GM12801 (cell line): ENCODE measurements at regions not wholly inside any gene's neighbourhood (a gene's known extent, or its start where the extent isn't known, plus 50 kb on each side); places are given as distances from the start of the nearest gene placed in this dataset.

Source experiments
- TF ChIP-seq, protein P1 (sequence below): IDR thresholded peaks from one replicate; pipeline ENCODE4 v1.5.1; 2011; ENCODE audit warnings: control low read depth; ENCODE audit not compliant: insufficient read length; ENCODE audit errors: extremely low read depth

DNA sequence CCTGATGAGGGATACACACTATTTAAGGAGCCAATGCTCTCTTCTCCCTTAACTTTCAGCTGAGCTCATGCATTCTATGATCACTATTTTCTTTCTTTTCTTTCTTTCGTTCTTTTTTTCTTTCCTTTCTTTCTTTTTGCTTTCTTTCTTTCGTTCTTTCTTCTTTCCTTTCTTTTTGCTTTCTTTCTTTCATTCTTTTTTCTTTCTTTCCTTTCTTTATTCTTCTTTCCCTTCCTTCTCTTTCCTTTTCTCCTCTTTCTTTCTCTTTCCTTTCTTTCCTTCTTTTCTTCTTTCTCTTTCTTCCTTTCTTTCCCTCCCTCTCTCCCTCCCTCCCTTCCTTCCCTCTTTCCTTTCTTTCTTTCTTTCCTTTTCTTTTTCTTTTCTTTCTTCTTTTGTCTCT lies 761.2 kb downstream of the SEMA5A start:
- TF ChIP-seq, protein P1, sequence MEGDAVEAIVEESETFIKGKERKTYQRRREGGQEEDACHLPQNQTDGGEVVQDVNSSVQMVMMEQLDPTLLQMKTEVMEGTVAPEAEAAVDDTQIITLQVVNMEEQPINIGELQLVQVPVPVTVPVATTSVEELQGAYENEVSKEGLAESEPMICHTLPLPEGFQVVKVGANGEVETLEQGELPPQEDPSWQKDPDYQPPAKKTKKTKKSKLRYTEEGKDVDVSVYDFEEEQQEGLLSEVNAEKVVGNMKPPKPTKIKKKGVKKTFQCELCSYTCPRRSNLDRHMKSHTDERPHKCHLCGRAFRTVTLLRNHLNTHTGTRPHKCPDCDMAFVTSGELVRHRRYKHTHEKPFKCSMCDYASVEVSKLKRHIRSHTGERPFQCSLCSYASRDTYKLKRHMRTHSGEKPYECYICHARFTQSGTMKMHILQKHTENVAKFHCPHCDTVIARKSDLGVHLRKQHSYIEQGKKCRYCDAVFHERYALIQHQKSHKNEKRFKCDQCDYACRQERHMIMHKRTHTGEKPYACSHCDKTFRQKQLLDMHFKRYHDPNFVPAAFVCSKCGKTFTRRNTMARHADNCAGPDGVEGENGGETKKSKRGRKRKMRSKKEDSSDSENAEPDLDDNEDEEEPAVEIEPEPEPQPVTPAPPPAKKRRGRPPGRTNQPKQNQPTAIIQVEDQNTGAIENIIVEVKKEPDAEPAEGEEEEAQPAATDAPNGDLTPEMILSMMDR = no peak

DNA sequence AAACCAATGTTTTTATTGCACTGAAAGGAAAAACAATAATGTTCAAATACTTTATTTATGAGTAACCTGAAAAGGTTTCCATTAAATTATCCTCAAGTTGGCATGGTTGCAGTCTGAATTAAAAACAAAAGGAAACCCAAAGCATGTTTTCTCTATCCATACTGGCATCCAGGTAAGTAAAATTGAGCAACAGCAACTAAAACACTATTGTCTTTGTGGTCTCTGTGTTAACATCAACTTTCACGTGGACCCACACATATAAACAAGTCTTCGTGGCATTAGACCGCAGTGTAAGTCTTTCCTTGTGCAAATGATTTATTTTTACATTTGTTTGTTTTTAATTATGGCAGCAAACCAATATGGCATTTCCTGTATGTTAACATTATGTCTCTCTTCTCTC lies 757.6 kb downstream of the SEMA5A start:
- TF ChIP-seq, protein P1 = no peak

DNA sequence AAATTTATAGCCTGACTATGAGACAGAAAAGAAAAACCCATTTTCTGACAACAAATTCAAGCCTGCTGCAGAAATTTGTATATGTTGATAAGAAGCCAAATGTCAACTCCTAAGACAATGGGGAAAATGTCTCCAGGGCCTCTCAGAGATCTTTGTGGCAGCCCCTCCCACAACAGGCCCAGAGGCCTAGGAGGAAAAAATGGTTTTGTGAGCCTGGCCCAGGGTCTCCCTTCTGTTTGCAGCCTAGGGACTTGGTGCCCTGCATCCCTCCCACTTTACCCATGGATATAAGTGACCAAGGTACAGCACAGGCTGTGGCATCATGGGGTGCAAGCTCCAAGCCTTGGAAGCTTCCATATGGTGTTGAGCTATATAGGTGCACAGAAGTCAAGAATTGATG lies 740.2 kb downstream of the SEMA5A start:
- TF ChIP-seq, protein P1 = no peak

DNA sequence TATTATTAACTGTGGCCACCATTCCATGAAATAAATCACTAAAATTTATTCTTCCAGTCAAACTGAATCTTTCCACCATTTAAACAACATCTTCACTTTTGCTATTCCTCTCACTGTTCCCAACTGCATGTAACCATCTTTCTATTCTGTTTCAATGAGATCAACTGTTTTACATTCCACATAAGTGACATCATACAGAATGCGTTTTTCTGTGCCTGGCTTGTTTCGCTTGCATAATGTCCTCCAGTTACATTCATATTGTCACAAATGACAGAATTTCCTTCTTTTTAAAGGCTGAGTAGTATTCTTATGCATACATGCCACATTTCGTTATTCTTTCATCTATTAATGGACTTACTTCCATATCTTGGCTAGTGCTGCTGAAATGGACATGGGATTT lies 738.2 kb downstream of the SEMA5A start:
- TF ChIP-seq, protein P1 = no peak

DNA sequence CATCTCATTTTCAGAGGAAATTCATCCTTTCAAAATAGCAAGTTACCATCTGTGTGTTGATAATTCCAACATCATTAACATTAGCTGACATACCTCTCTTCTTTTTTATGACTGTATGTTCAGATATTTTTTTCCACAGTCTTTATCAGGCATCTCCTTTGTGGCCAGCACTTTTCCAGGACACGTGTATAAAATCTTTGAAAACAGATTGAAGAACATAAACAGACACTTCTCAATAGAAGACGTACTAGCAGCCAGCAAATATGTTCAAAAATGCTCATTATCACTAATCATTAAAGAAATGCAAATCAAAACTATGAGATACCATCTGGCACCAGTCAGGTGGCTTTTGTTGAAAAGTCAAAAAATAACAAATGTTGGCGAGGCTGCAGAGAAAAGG lies 734.3 kb downstream of the SEMA5A start:
- TF ChIP-seq, protein P1 = no peak

DNA sequence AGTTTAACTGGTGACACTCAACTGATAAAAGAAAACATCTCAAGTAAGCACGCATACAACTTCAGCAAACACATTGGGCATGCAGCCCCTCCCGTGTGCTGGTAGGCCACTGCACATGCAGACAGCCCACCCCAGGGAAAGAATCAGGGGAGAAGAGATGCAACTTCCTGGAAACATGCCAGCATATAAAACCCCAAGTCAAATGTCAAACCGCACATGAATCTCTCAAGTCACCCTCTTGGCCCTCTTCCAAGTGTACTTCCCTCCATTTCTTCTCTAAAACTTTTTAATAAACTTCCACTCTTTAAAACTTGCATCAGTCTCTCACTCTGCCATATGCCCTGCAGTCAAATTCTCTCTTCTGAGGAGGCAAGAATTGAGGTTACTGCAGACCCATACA lies 732.7 kb downstream of the SEMA5A start:
- TF ChIP-seq, protein P1 = no peak

DNA sequence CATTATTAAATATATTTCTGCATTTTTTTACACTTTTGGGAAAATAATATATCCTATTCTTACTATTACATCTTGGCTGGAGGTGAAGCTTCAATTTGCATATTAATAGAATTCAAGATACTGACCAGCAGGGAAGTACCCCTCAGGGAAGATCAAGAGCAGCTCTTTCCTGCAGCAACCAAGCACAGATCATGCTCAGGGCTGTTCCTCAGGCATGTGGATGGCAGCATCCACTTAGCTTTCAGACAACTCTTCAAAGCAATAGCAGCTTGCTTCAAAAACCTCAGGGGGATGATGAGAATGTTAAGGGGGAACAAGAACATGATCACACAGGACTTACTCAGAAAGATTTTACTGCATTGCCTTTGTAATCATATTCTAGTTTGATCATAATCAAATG lies 731.8 kb downstream of the SEMA5A start:
- TF ChIP-seq, protein P1 = no peak

DNA sequence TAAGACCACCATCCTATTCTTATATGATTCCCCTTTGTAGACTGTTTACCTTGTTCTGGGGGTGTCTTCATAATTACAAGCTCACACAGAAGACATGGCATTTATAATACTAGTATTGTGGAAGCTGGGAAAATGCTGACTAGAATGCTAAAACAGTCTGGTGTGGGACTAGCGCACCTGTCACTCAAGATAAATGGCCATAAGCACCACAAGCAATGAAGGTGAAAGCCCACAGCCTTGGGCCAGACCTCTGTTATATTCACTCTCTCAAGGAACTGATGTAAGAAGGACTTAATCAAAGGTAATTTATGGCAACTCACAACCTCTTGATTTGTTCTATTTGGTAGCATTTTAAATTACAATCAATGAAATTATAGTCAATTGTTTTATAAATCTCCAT lies 721.5 kb downstream of the SEMA5A start:
- TF ChIP-seq, protein P1 = no peak
